HL-60 (cell line): ENCODE measurements at regions not wholly inside any gene's neighbourhood (a gene's known extent, or its start where the extent isn't known, plus 50 kb on each side); places are given as distances from the start of the nearest gene placed in this dataset.

Experiments
- DNase-seq, 2 experiments: peaks; one replicate each; pipeline ENCODE4 v3.0.0-alpha.2; 2010 to 2020; ENCODE audit warnings: low read depth in 1 of 2, low spot score in 1 of 2
- H3K27ac ChIP-seq: fragments of 250-450 bp; sonication (Bioruptor Pico); replicated peaks from 2 replicates; pipeline ENCODE4 v1.5.1; 2020; ENCODE audit warnings: mild to moderate bottlenecking, moderate library complexity
- H3K27me3 ChIP-seq: fragments of 250-450 bp; sonication (Bioruptor Pico); 2 replicates; pipeline ENCODE4 v1.5.1; 2021; ENCODE audit warnings: mild to moderate bottlenecking, moderate library complexity; ENCODE audit not compliant: insufficient read depth, poor library complexity, severe bottlenecking
- H3K4me3 ChIP-seq: replicated peaks from 2 replicates; pipeline ENCODE4 v1.5.1; 2011; ENCODE audit warnings: mild to moderate bottlenecking, control low read depth, low read length; ENCODE audit not compliant: insufficient read depth
- GABPA ChIP-seq: IDR thresholded peaks from 2 replicates; pipeline ENCODE4 v1.6.1; 2012; ENCODE audit warnings: low read depth
- POLR2AphosphoS5 ChIP-seq: IDR thresholded peaks from 2 replicates; pipeline ENCODE4 v1.6.1; 2012; ENCODE audit warnings: low read depth
- REST ChIP-seq: IDR thresholded peaks from 2 replicates; pipeline ENCODE4 v1.6.1; 2012; ENCODE audit warnings: low read depth; ENCODE audit not compliant: insufficient replicate concordance
- SPI1 ChIP-seq: IDR thresholded peaks from 2 replicates; pipeline ENCODE4 v1.6.1; 2012; ENCODE audit warnings: low read depth, mild to moderate bottlenecking, borderline replicate concordance
- TF ChIP-seq, protein P1 (sequence below): IDR thresholded peaks from one replicate; pipeline ENCODE4 v1.5.1; 2011; ENCODE audit warnings: low read length, control low read depth, inconsistent platforms; ENCODE audit not compliant: insufficient read depth

DNA sequence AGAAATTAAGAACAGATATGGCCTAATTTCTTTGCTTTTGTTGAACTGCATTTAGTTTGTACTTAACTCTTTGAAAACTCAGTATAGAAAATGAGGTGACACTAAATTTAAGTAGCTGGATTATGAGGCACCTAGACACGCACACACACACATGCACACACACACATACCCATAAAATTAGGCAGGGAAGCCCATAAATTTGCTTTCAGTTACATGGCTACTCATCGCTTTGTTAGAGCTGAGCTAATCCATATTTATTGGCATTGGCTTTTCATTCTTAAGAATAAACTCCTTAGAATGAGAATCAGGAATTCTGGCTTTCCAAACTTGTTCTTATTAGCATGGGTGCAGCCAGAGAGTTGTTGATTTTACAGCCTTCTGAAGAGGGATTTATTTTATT lies 61.7 kb upstream of the MBNL2 start:
- TF ChIP-seq SPI1 (no peak), GABPA (no peak), POLR2AphosphoS5 (no peak), REST (no peak)
- TF ChIP-seq, protein P1, sequence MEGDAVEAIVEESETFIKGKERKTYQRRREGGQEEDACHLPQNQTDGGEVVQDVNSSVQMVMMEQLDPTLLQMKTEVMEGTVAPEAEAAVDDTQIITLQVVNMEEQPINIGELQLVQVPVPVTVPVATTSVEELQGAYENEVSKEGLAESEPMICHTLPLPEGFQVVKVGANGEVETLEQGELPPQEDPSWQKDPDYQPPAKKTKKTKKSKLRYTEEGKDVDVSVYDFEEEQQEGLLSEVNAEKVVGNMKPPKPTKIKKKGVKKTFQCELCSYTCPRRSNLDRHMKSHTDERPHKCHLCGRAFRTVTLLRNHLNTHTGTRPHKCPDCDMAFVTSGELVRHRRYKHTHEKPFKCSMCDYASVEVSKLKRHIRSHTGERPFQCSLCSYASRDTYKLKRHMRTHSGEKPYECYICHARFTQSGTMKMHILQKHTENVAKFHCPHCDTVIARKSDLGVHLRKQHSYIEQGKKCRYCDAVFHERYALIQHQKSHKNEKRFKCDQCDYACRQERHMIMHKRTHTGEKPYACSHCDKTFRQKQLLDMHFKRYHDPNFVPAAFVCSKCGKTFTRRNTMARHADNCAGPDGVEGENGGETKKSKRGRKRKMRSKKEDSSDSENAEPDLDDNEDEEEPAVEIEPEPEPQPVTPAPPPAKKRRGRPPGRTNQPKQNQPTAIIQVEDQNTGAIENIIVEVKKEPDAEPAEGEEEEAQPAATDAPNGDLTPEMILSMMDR: no peak
- no peaks in the 10 kb centered on the region for H3K27me3 ChIP-seq
- H3K4me3 ChIP-seq: no peak overlapping the region
- no peak for DNase-seq
- H3K27ac ChIP-seq: no peak overlapping the region

GRCh38 chr13:97161582-97162231 lies 60.4 kb upstream of the MBNL2 start:
- no peak overlapping the region for H3K27ac ChIP-seq
- TF ChIP-seq REST (no peak), SPI1 (no peak), POLR2AphosphoS5 (no peak), GABPA (no peak)
- TF ChIP-seq, protein P1: no peak
- no peak for DNase-seq
- no peak overlapping the region for H3K4me3 ChIP-seq
- no peaks in the 10 kb centered on the region for H3K27me3 ChIP-seq

DNA sequence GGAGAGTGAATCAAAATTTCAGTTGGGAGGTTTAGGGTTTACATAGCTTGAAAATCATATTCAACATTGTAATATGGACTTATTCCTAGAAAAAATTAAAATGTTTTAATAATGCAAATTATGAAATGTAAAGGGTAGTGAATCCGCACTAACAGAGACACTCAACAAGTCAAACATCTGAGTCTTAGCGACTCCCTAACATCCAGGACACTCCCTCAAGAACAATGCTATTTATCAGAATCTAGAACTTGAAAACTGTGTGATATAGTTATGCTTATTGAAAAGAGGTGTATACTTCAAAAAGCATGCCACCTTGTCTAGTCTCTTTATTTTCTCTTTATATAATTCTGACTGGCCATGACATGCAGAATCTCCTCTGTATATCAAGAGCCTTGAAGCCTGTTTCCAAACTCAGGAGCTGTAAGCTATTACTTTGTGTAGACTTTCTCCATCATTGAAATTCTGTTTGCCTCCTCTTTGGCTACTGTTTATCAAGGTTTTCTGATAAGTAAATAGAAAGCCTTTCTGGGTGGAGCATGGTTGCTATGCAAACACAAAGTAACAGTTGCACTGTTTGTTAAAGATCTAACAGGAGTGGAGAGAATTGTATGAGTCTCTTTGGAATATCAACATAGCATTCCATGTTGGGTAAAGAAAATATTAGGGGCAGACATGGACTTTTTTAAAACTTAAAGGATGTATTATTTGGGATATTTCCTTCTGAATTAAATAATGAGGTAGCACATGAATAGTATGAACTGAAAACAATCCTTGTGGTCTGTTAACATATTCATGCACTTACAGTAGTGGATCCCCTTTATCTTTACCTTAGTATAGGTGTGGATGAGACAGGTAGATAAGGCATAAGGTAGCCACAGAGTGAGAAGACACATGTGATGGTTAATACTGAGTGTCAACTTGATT lies 56.4 kb upstream of the MBNL2 start:
- no peak for DNase-seq
- peaks cover 2% of the 10 kb centered on the region for H3K27me3 ChIP-seq
- no peak overlapping the region for H3K27ac ChIP-seq
- H3K4me3 ChIP-seq: no peak overlapping the region
- TF ChIP-seq, protein P1: no peak
- no peak for TF ChIP-seq SPI1
- no peak for TF ChIP-seq GABPA
- TF ChIP-seq REST: no peak
- TF ChIP-seq POLR2AphosphoS5: no peak
